ENCODE measurements at regions not wholly inside any gene's neighbourhood (a gene's known extent, or its start where the extent isn't known, plus 50 kb on each side); places are given as distances from the start of the nearest gene placed in this dataset.

DNA sequence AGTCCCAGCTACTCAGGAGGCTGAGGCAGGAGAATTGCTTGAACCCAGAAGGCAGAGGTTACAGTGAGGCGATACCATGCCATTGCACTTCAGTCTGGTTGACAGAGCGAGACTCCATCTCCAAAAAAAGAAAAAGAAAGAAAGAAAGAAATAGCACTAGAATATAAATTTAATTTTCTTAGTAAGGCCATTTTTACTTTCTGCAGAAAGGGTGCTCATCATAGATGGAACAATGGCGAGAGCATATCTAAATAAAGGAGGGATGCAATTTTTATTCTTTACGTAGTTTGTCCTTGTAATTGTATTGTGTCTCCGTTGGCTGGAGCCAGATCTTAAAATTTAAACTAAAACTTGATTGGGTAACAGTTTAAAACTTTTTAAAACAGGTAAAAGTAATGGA lies 85.6 kb upstream of the RPRML start:
- no peak for TF ChIP-seq POLR2A (IDR thresholded peaks at IDR 0.05; ENCODE audit: low read depth, low read length)
- TF ChIP-seq, protein P1, sequence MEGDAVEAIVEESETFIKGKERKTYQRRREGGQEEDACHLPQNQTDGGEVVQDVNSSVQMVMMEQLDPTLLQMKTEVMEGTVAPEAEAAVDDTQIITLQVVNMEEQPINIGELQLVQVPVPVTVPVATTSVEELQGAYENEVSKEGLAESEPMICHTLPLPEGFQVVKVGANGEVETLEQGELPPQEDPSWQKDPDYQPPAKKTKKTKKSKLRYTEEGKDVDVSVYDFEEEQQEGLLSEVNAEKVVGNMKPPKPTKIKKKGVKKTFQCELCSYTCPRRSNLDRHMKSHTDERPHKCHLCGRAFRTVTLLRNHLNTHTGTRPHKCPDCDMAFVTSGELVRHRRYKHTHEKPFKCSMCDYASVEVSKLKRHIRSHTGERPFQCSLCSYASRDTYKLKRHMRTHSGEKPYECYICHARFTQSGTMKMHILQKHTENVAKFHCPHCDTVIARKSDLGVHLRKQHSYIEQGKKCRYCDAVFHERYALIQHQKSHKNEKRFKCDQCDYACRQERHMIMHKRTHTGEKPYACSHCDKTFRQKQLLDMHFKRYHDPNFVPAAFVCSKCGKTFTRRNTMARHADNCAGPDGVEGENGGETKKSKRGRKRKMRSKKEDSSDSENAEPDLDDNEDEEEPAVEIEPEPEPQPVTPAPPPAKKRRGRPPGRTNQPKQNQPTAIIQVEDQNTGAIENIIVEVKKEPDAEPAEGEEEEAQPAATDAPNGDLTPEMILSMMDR (IDR thresholded peaks at IDR 0.05; ENCODE audit: extremely low read depth in 1 of 2, insufficient read depth in 1 of 2, low read depth in 1 of 2, low read length in 2 of 2) = no peak
